ENCODE measurements at regions not wholly inside any gene's neighbourhood (a gene's known extent, or its start where the extent isn't known, plus 50 kb on each side); places are given as distances from the start of the nearest gene placed in this dataset.

DNA sequence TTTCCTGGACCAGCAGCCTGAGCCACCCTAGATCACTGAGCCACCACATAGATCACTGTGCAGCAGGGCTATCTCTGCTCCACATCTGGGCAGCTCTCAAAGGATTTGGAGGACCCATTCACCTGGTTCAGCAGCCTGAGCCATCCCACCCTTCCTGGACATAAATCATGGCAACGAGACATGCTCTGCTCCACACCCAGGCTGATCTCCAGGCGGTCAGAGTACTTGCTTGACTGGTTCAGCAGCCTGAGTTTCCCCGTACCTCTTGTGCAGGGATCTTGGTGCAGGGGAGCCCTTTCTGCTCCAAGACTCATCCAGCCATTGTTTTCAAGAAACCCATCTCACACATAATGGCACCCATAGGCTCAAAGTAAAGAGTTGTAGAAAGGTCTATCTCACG, 195.3 kb downstream of the LIG4 start:
- no peak for DNase-seq (ENCODE audit: low read depth)
- no peak overlapping the region for H3K4me3 ChIP-seq (ENCODE audit: low read depth, low read length)
- TF ChIP-seq, protein P1, sequence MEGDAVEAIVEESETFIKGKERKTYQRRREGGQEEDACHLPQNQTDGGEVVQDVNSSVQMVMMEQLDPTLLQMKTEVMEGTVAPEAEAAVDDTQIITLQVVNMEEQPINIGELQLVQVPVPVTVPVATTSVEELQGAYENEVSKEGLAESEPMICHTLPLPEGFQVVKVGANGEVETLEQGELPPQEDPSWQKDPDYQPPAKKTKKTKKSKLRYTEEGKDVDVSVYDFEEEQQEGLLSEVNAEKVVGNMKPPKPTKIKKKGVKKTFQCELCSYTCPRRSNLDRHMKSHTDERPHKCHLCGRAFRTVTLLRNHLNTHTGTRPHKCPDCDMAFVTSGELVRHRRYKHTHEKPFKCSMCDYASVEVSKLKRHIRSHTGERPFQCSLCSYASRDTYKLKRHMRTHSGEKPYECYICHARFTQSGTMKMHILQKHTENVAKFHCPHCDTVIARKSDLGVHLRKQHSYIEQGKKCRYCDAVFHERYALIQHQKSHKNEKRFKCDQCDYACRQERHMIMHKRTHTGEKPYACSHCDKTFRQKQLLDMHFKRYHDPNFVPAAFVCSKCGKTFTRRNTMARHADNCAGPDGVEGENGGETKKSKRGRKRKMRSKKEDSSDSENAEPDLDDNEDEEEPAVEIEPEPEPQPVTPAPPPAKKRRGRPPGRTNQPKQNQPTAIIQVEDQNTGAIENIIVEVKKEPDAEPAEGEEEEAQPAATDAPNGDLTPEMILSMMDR (IDR thresholded peaks at IDR 0.05; ENCODE audit: control insufficient read depth, extremely low read depth, insufficient read depth) = no peak

DNA sequence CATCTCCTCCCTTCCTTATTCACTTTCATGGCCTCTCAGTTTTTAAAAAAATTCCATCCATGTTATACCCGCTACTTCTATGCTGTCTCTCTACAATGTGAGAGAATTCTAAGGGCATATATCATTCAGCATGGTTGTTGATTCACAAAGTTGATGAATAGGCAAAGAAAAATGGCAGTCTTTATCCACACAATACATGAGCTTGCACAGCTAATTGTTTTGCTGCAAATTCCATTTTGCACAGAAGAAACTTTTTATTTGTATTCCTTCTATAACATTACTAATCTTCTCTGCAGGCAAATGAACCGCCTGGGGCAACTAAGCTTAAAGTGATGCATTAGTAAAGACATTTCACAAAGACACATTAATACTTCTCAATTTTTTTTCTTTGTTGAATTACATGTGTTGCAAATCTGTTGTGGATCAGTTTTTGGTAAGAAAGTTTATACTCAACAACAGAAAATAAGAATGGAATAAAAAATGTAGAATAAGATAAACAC, 196.9 kb downstream of the LIG4 start:
- TF ChIP-seq, protein P1 (IDR thresholded peaks at IDR 0.05; ENCODE audit: control insufficient read depth, extremely low read depth, insufficient read depth) = no peak
- DNase-seq (ENCODE audit: low read depth) = no peak
- no peak overlapping the region for H3K4me3 ChIP-seq (ENCODE audit: low read depth, low read length)

DNA sequence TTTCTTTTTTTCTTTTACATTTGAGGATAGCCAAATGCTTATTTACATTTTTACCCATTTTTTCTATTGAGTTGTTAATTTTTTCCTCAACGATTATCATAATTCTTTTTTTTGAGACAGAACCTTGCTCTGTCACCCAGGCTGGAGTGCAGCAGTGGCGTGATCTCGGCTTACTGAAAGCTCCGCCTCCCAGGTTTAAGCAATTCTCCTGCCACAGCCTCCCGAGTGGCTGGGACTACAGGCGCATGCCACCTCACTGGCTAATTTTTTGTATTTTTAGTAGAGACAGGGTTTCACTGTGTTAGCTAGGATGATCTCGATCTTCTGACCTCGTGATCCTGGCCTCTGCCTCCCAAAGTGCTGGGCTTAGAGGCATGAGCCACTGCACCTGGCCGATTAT, 208.7 kb downstream of the LIG4 start:
- TF ChIP-seq, protein P1 (IDR thresholded peaks at IDR 0.05; ENCODE audit: control insufficient read depth, extremely low read depth, insufficient read depth) = no peak
- no peak overlapping the region for H3K4me3 ChIP-seq (ENCODE audit: low read depth, low read length)
- DNase-seq (ENCODE audit: low read depth) = no peak

DNA sequence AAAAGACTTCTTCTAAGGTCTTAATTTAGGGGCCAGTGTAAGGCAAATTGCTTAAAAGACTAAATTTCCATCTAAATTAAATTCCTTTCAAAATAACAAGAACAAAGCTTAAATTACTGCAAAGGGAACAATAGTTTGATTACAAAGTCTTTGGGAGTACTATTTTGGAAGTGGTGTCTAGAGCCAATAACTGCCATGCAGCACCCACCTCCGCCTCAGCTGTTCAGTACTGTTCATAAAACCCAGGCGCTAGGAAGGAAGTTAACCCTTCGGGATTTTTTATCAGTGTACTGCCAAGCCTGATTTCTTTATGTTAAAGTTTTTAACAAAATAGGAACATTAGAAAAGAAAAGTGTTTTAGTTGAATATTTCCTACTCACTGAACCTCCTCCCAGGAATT, 210.1 kb downstream of the LIG4 start:
- no peak for DNase-seq (ENCODE audit: low read depth)
- H3K4me3 ChIP-seq (ENCODE audit: low read depth, low read length) = no peak overlapping the region
- TF ChIP-seq, protein P1 (IDR thresholded peaks at IDR 0.05; ENCODE audit: control insufficient read depth, extremely low read depth, insufficient read depth) = no peak

DNA sequence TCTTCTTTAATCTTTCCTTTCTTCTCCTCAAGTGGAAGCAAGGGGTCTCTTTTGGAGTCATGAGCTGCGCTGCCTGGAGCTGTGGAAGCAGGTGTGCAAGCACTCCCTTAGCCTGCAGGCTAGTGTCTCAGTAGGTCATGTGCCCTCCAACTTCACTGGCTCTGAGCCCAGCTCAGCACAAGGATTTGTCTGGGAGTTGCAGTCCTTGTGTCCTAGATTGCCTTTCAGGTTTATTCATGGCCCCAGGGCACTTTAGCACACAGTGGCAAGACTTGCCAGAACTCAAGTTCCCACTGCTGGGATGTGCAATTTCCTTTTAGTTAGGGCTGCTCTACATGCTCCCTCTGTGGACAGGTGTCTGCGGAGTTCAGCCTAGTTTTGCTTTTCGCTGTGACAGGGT, 211.7 kb downstream of the LIG4 start:
- TF ChIP-seq, protein P1 (IDR thresholded peaks at IDR 0.05; ENCODE audit: control insufficient read depth, extremely low read depth, insufficient read depth) = no peak
- H3K4me3 ChIP-seq (ENCODE audit: low read depth, low read length) = no peak overlapping the region
- DNase-seq (ENCODE audit: low read depth) = peak; percentile 13

DNA sequence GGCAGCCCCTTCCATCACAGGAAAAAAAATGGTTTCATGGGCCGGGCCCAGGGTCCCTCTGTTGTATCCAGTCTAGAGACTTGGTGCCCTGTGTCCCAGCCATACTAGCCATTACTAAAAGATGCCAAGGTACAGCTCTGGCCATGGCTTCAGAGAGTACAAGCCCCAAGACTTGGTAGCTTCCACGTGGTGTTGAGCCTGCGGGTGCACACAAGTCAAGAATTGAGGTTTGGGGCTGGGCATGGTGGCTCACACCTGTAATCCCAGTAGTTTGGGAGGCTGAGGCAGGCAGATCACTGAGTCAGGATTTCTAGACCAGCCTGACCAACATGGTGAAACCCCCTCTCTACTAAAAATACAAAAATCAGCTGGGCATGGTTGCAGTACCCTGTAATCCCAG, 214.3 kb downstream of the LIG4 start:
- DNase-seq (ENCODE audit: low read depth) = no peak
- no peak overlapping the region for H3K4me3 ChIP-seq (ENCODE audit: low read depth, low read length)
- TF ChIP-seq, protein P1 (IDR thresholded peaks at IDR 0.05; ENCODE audit: control insufficient read depth, extremely low read depth, insufficient read depth) = no peak

DNA sequence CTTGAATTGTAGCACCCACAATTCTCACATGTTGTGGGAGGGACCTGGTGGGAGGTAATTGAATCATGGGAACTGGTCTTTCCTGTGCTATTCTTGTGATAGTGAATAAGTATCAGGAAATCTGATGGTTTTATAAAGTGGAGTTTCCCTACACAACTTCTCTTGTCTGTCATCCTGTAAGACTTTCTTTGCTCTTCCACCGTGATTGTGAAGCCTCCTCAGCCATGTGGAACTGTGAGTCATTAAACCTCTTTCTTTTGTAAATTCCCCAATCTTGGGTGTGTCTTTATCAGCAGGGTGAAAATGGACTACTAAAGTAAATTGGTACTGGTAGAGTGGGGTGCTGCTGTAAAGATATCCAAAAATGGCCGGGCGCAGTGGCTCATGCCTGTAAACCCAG, 215.6 kb downstream of the LIG4 start:
- DNase-seq (ENCODE audit: low read depth) = no peak
- TF ChIP-seq, protein P1 (IDR thresholded peaks at IDR 0.05; ENCODE audit: control insufficient read depth, extremely low read depth, insufficient read depth) = no peak
- H3K4me3 ChIP-seq (ENCODE audit: low read depth, low read length) = no peak overlapping the region

Data from LNCaP clone FGC (cell line).